ENCODE measurements at regions not wholly inside any gene's neighbourhood (a gene's known extent, or its start where the extent isn't known, plus 50 kb on each side); places are given as distances from the start of the nearest gene placed in this dataset.

GRCh38 chr6:119677384-119677783 lies 327.8 kb upstream of the MAN1A1 start:
- TF ChIP-seq POLR2A (IDR thresholded peaks at IDR 0.05): no peak
- TF ChIP-seq POLR2AphosphoS5 (IDR thresholded peaks at IDR 0.05): no peak
- no peak for TF ChIP-seq CTCF (IDR thresholded peaks at IDR 0.05)

All from sigmoid colon (tissue), 4 donors.